Naive thymus-derived CD4-positive, alpha-beta T cell (primary cell): ENCODE measurements at regions not wholly inside any gene's neighbourhood (a gene's known extent, or its start where the extent isn't known, plus 50 kb on each side); places are given as distances from the start of the nearest gene placed in this dataset.
"Not testable (repeated sequence)": the region's sequence is repeated elsewhere in the genome, so short reads cannot be mapped to it uniquely, and the experiment has no call there.

Experiments used
- ATAC-seq: fragments of 150-1000 bp; cut with Tn5 transposase; 2 replicates; pipeline ENCODE4 v1.10.0; 2021; ENCODE audit warnings: mild to moderate bottlenecking, moderate library complexity
- CTCF ChIA-PET: fragments of 350-600 bp; sonication (Branson Sonifier 250); formaldehyde crosslinking; loops from one replicate; lab custom pipeline; 2021; ENCODE audit warnings: antibody characterized with exemption; lab: Charles Lee
- POLR2A ChIA-PET: fragments of 350-600 bp; sonication (Branson Sonifier 250); formaldehyde crosslinking; loops from one replicate; lab custom pipeline; 2021; ENCODE audit warnings: antibody characterized with exemption, inconsistent platforms; lab: Charles Lee
- DNase-seq, 9 donors: peaks; one replicate each; pipeline versions ENCODE4 v3.0.0 to v3.0.0-alpha.2; 2020 to 2022; ENCODE audit warnings: mixed read lengths in 1 of 9
- H3K27ac ChIP-seq: one replicate; pipeline ENCODE4 v1.7.0; 2013; ENCODE audit warnings: mild to moderate bottlenecking, low read depth, low read length, moderate library complexity
- H3K27me3 ChIP-seq, 2 donors: one replicate each; pipeline ENCODE4 v1.7.0; 2013; ENCODE audit warnings: low read length in 2 of 2, mild to moderate bottlenecking in 2 of 2, moderate library complexity in 2 of 2; ENCODE audit not compliant: control insufficient read depth in 2 of 2, insufficient read depth in 2 of 2
- H3K36me3 ChIP-seq, 3 experiments: 1 replicate in 2 of 3; 2 replicates in 1 of 3; pipeline ENCODE4 v1.7.0; 2013; ENCODE audit warnings: low read length in 3 of 3, mild to moderate bottlenecking in 3 of 3, moderate library complexity in 1 of 3; ENCODE audit not compliant: insufficient read depth in 3 of 3, control insufficient read depth in 2 of 3
- H3K4me1 ChIP-seq, 2 donors: one replicate each; pipeline ENCODE4 v1.7.0; 2013; ENCODE audit warnings: low read length in 2 of 2, mild to moderate bottlenecking in 2 of 2, moderate library complexity in 1 of 2; ENCODE audit not compliant: control insufficient read depth in 2 of 2, insufficient read depth in 2 of 2
- H3K4me3 ChIP-seq: 2 replicates; pipeline ENCODE4 v1.7.0; 2013; ENCODE audit warnings: mild to moderate bottlenecking, low read length
- H3K9me3 ChIP-seq, 3 experiments: 1 replicate in 2 of 3; 2 replicates in 1 of 3; pipeline ENCODE4 v1.7.0; 2013; ENCODE audit warnings: low read length in 3 of 3; ENCODE audit not compliant: control insufficient read depth in 2 of 3
- H3K27ac Mint-ChIP-seq, 9 donors: one replicate each; pipeline ENCODE4 v1.8.0; 2020 to 2022; ENCODE audit warnings: mixed read lengths in 9 of 9, mild to moderate bottlenecking in 8 of 9, moderate library complexity in 5 of 9, inconsistent platforms in 2 of 9
- H3K27me3 Mint-ChIP-seq, 5 donors: one replicate each; pipeline ENCODE4 v1.8.0; 2021 to 2022; ENCODE audit warnings: mixed read lengths in 5 of 5, mild to moderate bottlenecking in 1 of 5
- H3K36me3 Mint-ChIP-seq, 5 donors: one replicate each; pipeline ENCODE4 v1.8.0; 2020 to 2022; ENCODE audit warnings: mixed read lengths in 5 of 5, mild to moderate bottlenecking in 3 of 5, inconsistent platforms in 1 of 5
- H3K4me1 Mint-ChIP-seq, 7 donors: one replicate each; pipeline ENCODE4 v1.8.0; 2020 to 2022; ENCODE audit warnings: mixed read lengths in 7 of 7, mild to moderate bottlenecking in 3 of 7, inconsistent platforms in 1 of 7
- H3K4me3 Mint-ChIP-seq, 10 donors: one replicate each; pipeline ENCODE4 v1.8.0; 2020 to 2022; ENCODE audit warnings: mild to moderate bottlenecking in 10 of 10, mixed read lengths in 10 of 10, moderate library complexity in 6 of 10, inconsistent platforms in 2 of 10
- H3K9me3 Mint-ChIP-seq, 11 donors: one replicate each; pipeline ENCODE4 v1.8.0; 2020 to 2022; ENCODE audit warnings: mixed read lengths in 11 of 11, mild to moderate bottlenecking in 4 of 11, inconsistent platforms in 1 of 11, moderate library complexity in 1 of 11
- intact Hi-C, 2 donors: fragments of 100-400 bp; cut with micrococcal nuclease; formaldehyde crosslinking; loops; one replicate each; pipeline ENCODE4 v1.15.1; 2023

DNA sequence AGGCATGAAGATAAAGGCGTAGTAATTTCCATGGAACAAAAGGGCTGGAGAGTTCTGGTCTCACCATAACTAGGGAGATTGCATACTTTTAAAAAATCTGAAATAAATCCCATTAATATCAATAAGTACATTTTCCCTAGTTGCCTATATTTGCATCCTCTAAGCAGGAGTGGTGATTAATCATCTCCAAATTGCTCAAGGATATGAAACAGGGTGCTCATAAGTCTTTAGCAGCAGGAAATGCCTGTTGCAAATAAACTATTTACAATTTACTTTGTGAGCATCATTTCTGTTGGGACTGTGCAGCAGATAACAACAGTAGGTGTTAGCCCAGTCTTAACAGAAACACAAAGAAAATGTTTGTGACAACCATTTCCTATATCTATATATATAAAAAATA lies 92.4 kb upstream of the TMEM178A start:
- CTCF ChIA-PET, result interaction anchor here (0.6 kb wide), 1 partner anchor 178 kb away, joined by 4 read pairs; no protein-coding TSS in a partner anchor
- no peaks in the 10 kb centered on the region for H3K27me3 ChIP-seq
- peaks cover 0 to 2% (median 0%) of the 10 kb centered on the region in 7 donors for H3K4me1 Mint-ChIP-seq
- no peaks in the 10 kb centered on the region for H3K36me3 ChIP-seq
- H3K9me3 Mint-ChIP-seq, result peaks cover 0 to 18% (median 2%) of the 10 kb centered on the region in 11 donors
- H3K9me3 ChIP-seq, result no peaks in the 10 kb centered on the region
- intact Hi-C loops, result no loop called here
- no peak overlapping the region for H3K4me3 ChIP-seq
- no peak overlapping the region for H3K27ac Mint-ChIP-seq
- peaks cover 0 to 11% (median 0%) of the 10 kb centered on the region in 5 donors for H3K36me3 Mint-ChIP-seq
- no peaks in the 10 kb centered on the region for H3K4me1 ChIP-seq
- no peak for DNase-seq
- H3K4me3 Mint-ChIP-seq, result no peak overlapping the region
- no peak overlapping the region for H3K27ac ChIP-seq
- POLR2A ChIA-PET, result no interaction called here
- peaks cover 0 to 4% (median 0%) of the 10 kb centered on the region in 5 donors for H3K27me3 Mint-ChIP-seq
- no peak for ATAC-seq

DNA sequence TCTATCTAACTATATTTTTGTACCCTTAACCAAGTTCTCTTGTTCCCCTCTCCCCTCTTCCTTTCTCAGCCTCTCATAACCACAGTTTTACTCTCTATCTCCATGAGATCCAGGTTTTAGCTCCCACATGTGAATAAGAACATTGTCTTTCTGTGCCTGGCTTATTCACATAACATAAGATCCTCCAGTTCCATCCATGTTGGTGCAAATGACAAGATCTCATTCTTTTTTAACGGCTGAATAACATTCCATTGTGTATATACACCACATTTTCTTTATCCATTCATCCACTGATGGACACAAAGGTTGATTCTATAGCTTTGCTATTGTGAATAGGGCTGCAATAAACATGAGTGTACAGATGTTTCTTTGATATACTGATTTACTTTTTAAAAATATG lies 83.9 kb upstream of the TMEM178A start:
- H3K4me1 Mint-ChIP-seq, result no peaks in the 10 kb centered on the region
- peaks cover 4 to 28% (median 13%) of the 10 kb centered on the region in 11 donors for H3K9me3 Mint-ChIP-seq
- intact Hi-C loops, result no loop called here
- ATAC-seq (no peak), DNase-seq (no peak)
- H3K27ac ChIP-seq, result no peak overlapping the region
- H3K4me3 ChIP-seq, result no peak overlapping the region
- H3K4me3 Mint-ChIP-seq, result no peak overlapping the region
- H3K27ac Mint-ChIP-seq, result no peak overlapping the region
- H3K27me3 Mint-ChIP-seq, result peaks cover 0 to 14% (median 0%) of the 10 kb centered on the region in 5 donors
- no peaks in the 10 kb centered on the region for H3K4me1 ChIP-seq
- no peaks in the 10 kb centered on the region for H3K27me3 ChIP-seq
- ChIA-PET POLR2A (no interaction called here), CTCF (no interaction called here)
- no peaks in the 10 kb centered on the region for H3K36me3 ChIP-seq
- peaks cover 0 to 19% (median 4%) of the 10 kb centered on the region in 5 donors for H3K36me3 Mint-ChIP-seq
- no peaks in the 10 kb centered on the region for H3K9me3 ChIP-seq

DNA sequence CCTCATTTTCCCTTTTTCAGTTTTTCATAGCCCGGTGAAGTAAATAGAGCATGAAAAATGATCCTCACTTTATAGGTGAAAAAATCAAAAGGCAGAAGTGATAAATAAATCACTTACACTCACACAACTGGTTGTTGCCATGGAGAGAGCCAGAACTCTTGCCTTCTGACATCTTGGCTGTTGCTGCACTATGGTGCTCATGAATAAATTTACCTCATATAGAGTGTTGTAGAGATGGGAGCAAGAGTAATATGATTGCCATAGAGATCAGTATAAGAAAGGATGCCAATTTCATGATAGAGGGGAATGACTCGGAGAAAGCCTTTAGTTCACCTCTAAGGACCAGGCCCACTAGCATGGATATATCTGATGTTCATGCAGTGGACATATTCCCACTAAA lies 82.5 kb upstream of the TMEM178A start:
- intact Hi-C loops, result no loop called here
- H3K36me3 Mint-ChIP-seq, result peaks cover 0 to 22% (median 4%) of the 10 kb centered on the region in 5 donors
- Histone ChIP-seq H3K36me3 (no peaks in the 10 kb centered on the region), H3K27ac (no peak overlapping the region), H3K4me1 (no peaks in the 10 kb centered on the region), H3K4me3 (no peak overlapping the region), H3K9me3 (no peaks in the 10 kb centered on the region), H3K27me3 (no peaks in the 10 kb centered on the region)
- no peak for ATAC-seq
- H3K9me3 Mint-ChIP-seq, result peaks cover 4 to 28% (median 13%) of the 10 kb centered on the region in 11 donors
- DNase-seq, result no peak
- H3K27ac Mint-ChIP-seq, result no peak overlapping the region
- H3K27me3 Mint-ChIP-seq, result peaks cover 0 to 14% (median 0%) of the 10 kb centered on the region in 5 donors
- CTCF ChIA-PET, result no interaction called here
- H3K4me3 Mint-ChIP-seq, result no peak overlapping the region
- H3K4me1 Mint-ChIP-seq, result no peaks in the 10 kb centered on the region
- POLR2A ChIA-PET, result no interaction called here

DNA sequence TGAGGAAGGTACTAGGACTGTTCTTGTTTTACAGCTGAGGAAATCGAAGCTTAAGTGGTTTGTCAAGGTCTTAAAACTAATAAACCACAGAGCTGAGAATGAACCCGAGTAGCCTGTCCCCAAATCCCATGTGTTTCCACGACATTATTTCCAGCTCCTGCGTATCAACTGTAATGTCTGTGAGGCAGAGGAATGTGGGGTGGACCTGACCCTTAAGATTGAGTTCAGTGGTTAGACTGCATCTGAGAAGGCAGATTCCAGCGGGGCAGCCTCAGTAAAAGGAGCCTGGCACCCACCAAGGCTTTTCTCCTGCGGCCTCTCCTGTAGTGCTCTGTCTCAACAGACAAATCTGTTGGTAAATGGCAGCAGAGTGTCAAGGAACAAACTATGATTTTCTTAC lies 81.9 kb upstream of the TMEM178A start:
- Histone ChIP-seq H3K4me3 (no peak overlapping the region), H3K36me3 (no peaks in the 10 kb centered on the region), H3K9me3 (no peaks in the 10 kb centered on the region), H3K4me1 (no peaks in the 10 kb centered on the region), H3K27ac (no peak overlapping the region), H3K27me3 (no peaks in the 10 kb centered on the region)
- Mint-ChIP-seq H3K4me3 (no peak overlapping the region), H3K27me3 (peaks cover 0 to 14% (median 0%) of the 10 kb centered on the region in 5 donors), H3K4me1 (no peaks in the 10 kb centered on the region), H3K36me3 (peaks cover 0 to 22% (median 4%) of the 10 kb centered on the region in 5 donors), H3K27ac (no peak overlapping the region), H3K9me3 (peaks cover 4 to 26% (median 11%) of the 10 kb centered on the region in 11 donors)
- ATAC-seq, result no peak
- intact Hi-C loops, result no loop called here
- DNase-seq, result no peak
- ChIA-PET CTCF (no interaction called here), POLR2A (no interaction called here)

DNA sequence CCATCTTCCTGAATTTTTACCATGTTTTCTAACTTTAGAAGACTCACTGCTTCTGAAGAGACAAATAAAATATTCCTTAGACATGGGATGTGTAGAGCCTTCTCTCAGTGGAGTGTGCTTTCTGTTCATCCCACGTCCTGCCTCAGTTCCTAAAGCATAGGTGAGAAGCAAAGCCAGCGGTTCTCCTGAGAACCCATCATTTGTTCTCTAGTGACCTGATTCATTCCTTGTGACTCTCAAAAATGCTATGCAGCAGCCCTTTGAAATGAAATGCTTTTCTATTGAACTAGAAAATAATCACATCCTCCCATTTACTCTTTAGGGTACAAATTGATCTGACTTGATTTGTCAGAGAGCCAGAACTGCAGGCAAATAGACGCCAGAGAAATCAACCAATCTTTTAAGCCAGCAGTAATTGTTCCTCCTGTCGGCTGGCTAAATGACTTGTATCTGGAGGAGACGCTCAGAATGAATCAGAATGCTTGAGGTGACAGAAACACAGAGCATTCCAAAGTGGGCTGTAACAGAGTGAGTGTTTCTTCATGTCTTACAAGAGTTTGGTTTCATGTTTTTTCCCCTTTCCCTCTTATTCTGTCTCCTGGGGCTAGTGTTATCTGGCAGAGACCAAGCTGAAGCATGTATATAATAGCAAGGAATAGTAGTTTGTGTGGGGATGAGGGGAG lies 81.3 kb upstream of the TMEM178A start:
- ChIA-PET CTCF (no interaction called here), POLR2A (no interaction called here)
- Mint-ChIP-seq H3K4me1 (no peaks in the 10 kb centered on the region), H3K27ac (no peak overlapping the region), H3K36me3 (peaks cover 0 to 20% (median 4%) of the 10 kb centered on the region in 5 donors), H3K27me3 (peaks cover 0 to 14% (median 0%) of the 10 kb centered on the region in 5 donors), H3K4me3 (no peak overlapping the region), H3K9me3 (peaks cover 4 to 19% (median 10%) of the 10 kb centered on the region in 11 donors)
- no peaks in the 10 kb centered on the region for H3K9me3 ChIP-seq
- no peak for DNase-seq
- no peaks in the 10 kb centered on the region for H3K36me3 ChIP-seq
- no peaks in the 10 kb centered on the region for H3K4me1 ChIP-seq
- no peak overlapping the region for H3K27ac ChIP-seq
- intact Hi-C loops, result no loop called here
- ATAC-seq, result no peak
- H3K4me3 ChIP-seq, result no peak overlapping the region
- H3K27me3 ChIP-seq, result no peaks in the 10 kb centered on the region

DNA sequence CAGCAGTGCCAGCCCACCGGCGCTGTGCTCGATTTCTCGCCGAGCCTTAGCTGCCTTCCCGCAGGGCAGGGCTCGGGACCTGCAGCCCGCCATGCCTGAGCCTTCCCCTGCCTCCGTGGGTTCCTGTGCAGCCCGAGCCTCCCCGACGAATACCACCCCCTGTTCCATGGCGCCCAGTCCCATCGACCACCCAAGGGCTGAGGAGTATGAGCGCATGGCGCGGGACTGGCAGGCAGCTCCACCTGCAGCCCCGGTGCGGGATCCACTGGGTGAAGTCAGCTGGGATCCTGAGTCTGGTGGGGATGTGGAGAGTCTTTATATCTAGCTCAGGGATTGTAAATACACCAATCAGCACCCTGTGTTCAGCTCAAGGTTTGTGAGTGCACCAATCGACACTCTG lies 80.2 kb upstream of the TMEM178A start:
- H3K4me3 Mint-ChIP-seq, H3K9me3 ChIP-seq, intact Hi-C loops, H3K36me3 ChIP-seq, H3K4me1 Mint-ChIP-seq, CTCF ChIA-PET, ATAC-seq, H3K4me3 ChIP-seq, POLR2A ChIA-PET, H3K27me3 ChIP-seq, H3K4me1 ChIP-seq, H3K27ac Mint-ChIP-seq, H3K27ac ChIP-seq, DNase-seq: not testable (repeated sequence)
- Mint-ChIP-seq H3K9me3 (peaks cover 0 to 18% (median 10%) of the 10 kb centered on the region in 11 donors), H3K36me3 (peaks cover 0 to 17% (median 4%) of the 10 kb centered on the region in 5 donors), H3K27me3 (peaks cover 0 to 14% (median 0%) of the 10 kb centered on the region in 5 donors)

DNA sequence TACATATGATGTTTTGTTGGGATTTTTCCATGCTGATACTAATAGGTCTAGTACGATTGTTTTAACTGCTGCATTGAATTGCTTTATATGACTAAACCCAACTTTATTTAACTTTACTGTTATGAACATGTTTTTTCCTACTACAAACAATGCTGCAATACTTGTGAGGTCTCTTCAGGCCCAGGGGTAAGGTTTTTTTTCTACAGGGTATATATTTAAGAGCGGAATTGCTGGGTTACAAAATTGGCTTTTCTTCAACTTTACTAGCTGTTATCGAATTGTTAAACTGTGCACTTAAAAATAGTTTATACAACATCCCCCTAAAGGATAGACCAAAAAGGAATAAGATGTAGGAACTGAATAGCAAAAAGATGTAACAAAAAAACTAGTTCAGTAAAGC lies 78.5 kb upstream of the TMEM178A start:
- H3K36me3 ChIP-seq, result no peaks in the 10 kb centered on the region
- intact Hi-C loops, result no loop called here
- ChIA-PET POLR2A (no interaction called here), CTCF (no interaction called here)
- no peak for ATAC-seq
- H3K27me3 Mint-ChIP-seq, result peaks cover 0 to 18% (median 0%) of the 10 kb centered on the region in 5 donors
- no peaks in the 10 kb centered on the region for H3K4me1 Mint-ChIP-seq
- no peak overlapping the region for H3K27ac Mint-ChIP-seq
- no peaks in the 10 kb centered on the region for H3K27me3 ChIP-seq
- peaks cover 0 to 13% (median 0%) of the 10 kb centered on the region in 11 donors for H3K9me3 Mint-ChIP-seq
- peaks cover 0 to 17% (median 0%) of the 10 kb centered on the region in 5 donors for H3K36me3 Mint-ChIP-seq
- no peak overlapping the region for H3K4me3 ChIP-seq
- no peak for DNase-seq
- H3K9me3 ChIP-seq, result no peaks in the 10 kb centered on the region
- H3K4me3 Mint-ChIP-seq, result no peak overlapping the region
- H3K27ac ChIP-seq, result no peak overlapping the region
- no peaks in the 10 kb centered on the region for H3K4me1 ChIP-seq
